GM20000 (cell line): ENCODE measurements at regions not wholly inside any gene's neighbourhood (a gene's known extent, or its start where the extent isn't known, plus 50 kb on each side); places are given as distances from the start of the nearest gene placed in this dataset.

Experiments used
- DNase-seq: peaks from one replicate; pipeline ENCODE4 v3.0.0; 2012; ENCODE audit warnings: low spot score
- CTCF ChIP-seq: IDR thresholded peaks from 2 replicates; pipeline ENCODE4 v1.5.1; 2012; ENCODE audit warnings: mild to moderate bottlenecking, control low read depth; ENCODE audit errors: extremely low read depth, missing control alignments

- DNase-seq, result no peak
- no peak for TF ChIP-seq CTCF
Measured at GRCh38 chr6:170483413-170483812, 69.7 kb downstream of the PSMB1 start.

GRCh38 chr6:170480050-170480692 lies 72.9 kb downstream of the PSMB1 start:
- TF ChIP-seq CTCF, result no peak
- DNase-seq, result no peak

GRCh38 chr6:170476360-170476759 lies 76.7 kb downstream of the PSMB1 start:
- DNase-seq, result no peak
- no peak for TF ChIP-seq CTCF

- TF ChIP-seq CTCF, result no peak
Measured at GRCh38 chr6:170475118-170475517, 78.0 kb downstream of the PSMB1 start.

GRCh38 chr6:170473801-170474200 lies 79.3 kb downstream of the PSMB1 start:
- no peak for DNase-seq
- TF ChIP-seq CTCF, result no peak

More at GRCh38 chr6:170475118-170475517, 78.0 kb downstream of the PSMB1 start:
- no peak for DNase-seq

- no peak for DNase-seq
- no peak for TF ChIP-seq CTCF
Measured at GRCh38 chr6:170473301-170473717, 79.8 kb downstream of the PSMB1 start.

GRCh38 chr6:170471491-170471890 lies 81.6 kb downstream of the PSMB1 start:
- no peak for TF ChIP-seq CTCF
- DNase-seq, result no peak
